HCT116 (cell line): ENCODE measurements at regions not wholly inside any gene's neighbourhood (a gene's known extent, or its start where the extent isn't known, plus 50 kb on each side); places are given as distances from the start of the nearest gene placed in this dataset.

Source experiments
- CTCF ChIP-seq, 3 experiments: fragments of 200-600 bp in 1 of 3; sonication (generic) in 1 of 3; IDR thresholded peaks in 2 of 3; conservative IDR thresholded peaks in 1 of 3; 2 replicates each; pipeline ENCODE4 v1.5.1; 2012 to 2017; ENCODE audit warnings: low read depth in 2 of 3, low read length in 2 of 3, antibody characterized with exemption in 1 of 3, borderline replicate concordance in 1 of 3, control low read depth in 1 of 3, mild to moderate bottlenecking in 1 of 3, mixed read lengths in 1 of 3, mixed run types in 1 of 3, moderate library complexity in 1 of 3; ENCODE audit not compliant: insufficient read depth in 1 of 3
- EZH2 ChIP-seq: fragments of 200-600 bp; sonication (generic); IDR thresholded peaks from 2 replicates; pipeline ENCODE4 v1.6.1; 2017; ENCODE audit warnings: antibody characterized with exemption, mixed run types
- POLR2AphosphoS5 ChIP-seq: IDR thresholded peaks from 2 replicates; pipeline ENCODE4 v1.6.1; 2011; ENCODE audit warnings: mild to moderate bottlenecking, low read depth, low read length, moderate library complexity

GRCh38 chr2:138213624-138214023, 249.4 kb downstream of the HNMT start:
- TF ChIP-seq CTCF (IDR thresholded peaks at IDR 0.05 in 2 of 3, conservative IDR thresholded peaks at IDR 0.05 in 1 of 3; ENCODE audit: borderline replicate concordance in 1 of 3, insufficient read depth in 1 of 3, low read depth in 2 of 3, low read length in 2 of 3) (no peak), EZH2 (no peak), POLR2AphosphoS5 (no peak)
